AML-193 (cell line): ENCODE measurements at regions not wholly inside any gene's neighbourhood (a gene's known extent, or its start where the extent isn't known, plus 50 kb on each side); places are given as distances from the start of the nearest gene placed in this dataset.
"Not testable (repeated sequence)": the region's sequence is repeated elsewhere in the genome, so short reads cannot be mapped to it uniquely, and the experiment has no call there.

ENCODE experiments used
- DNase-seq, 2 experiments: peaks; one replicate each; lab custom pipeline; 2025; lab: John Stamatoyannopoulos, UW

DNA sequence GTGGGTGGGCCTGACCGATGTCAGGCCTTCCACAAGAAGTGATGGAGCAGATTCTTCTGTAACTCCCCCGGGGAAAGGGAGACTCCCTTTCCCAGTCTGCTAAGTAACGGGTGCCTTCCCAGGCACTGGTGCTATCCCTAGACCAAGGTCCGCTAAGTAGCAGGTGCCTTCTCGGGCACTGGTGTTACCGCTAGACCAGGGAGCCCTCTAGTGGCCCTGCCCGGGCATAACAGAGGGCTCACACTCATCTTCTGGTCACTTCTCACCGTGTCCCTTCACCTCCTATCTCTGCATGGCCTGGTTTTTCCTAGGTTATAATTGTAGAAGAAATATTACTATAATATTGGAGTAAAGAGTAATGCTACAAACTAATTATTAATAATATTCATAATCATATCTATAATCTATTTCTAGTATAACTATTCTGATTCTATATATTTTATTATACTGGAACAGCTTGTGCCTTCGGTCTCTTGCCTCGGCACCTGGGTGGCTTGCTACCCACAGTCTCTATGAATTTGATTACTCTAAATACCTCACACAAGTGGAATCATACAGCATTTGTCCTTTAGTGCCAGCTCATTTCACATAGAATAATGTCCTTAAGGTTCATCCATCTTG, 1378.7 kb downstream of the XPNPEP1 start:
- DNase-seq = peak; percentile 5 to 19

DNA sequence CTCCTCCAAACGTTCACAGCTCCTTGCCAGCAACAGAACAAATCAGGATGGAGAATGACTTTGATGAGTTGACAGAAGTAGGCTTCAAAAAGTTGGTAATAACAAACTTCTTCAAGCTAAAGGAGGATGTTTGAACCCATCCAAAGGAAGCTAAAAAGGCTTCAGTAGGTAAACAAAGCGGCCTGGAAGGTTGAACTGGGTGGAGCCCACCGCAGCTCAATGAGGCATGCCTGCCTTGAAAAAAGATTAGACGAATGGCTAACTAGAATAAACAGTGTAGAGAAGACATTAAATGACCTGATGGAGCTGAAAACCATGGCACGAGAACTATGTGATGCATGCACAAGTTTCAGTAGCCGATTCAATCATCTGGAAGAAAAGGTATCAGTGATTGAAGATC, 1369.0 kb upstream of the SORCS1 start:
- not testable (repeated sequence) for DNase-seq

- no peak for DNase-seq
Measured at GRCh38 chr10:108523016-108523800, 1358.7 kb upstream of the SORCS1 start.

- DNase-seq = no peak
Measured at GRCh38 chr10:108521827-108522492, 1357.5 kb upstream of the SORCS1 start.

GRCh38 chr10:108515821-108516220, 1351.3 kb upstream of the SORCS1 start:
- DNase-seq = no peak

- DNase-seq = no peak
Measured at GRCh38 chr10:108500396-108500795, 1335.9 kb upstream of the SORCS1 start.

DNA sequence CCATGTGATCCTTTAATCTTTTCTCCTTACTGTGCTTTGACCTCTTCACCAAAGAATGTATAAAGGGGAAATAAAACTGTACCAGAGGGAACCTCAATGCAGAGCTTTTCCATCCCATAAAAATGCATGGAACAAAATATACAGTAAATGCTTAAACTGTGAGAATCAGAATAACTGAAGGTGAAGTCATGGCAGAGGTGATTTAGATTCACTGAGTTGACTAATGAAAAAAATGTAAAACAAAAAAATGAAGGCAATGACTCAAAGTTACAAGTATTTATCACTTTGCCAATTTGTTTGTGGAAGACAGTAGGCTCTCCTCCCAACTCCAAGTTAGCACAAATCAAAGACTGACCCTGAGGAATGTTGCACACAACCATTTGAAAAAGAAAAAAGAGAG, 1331.6 kb upstream of the SORCS1 start:
- no peak for DNase-seq

GRCh38 chr10:108490944-108491343, 1326.4 kb upstream of the SORCS1 start:
- no peak for DNase-seq

- no peak for DNase-seq
Measured at GRCh38 chr10:108471420-108471819, 1306.9 kb upstream of the SORCS1 start.

- no peak for DNase-seq
Measured at GRCh38 chr10:108469940-108470339, 1305.4 kb upstream of the SORCS1 start.

DNA sequence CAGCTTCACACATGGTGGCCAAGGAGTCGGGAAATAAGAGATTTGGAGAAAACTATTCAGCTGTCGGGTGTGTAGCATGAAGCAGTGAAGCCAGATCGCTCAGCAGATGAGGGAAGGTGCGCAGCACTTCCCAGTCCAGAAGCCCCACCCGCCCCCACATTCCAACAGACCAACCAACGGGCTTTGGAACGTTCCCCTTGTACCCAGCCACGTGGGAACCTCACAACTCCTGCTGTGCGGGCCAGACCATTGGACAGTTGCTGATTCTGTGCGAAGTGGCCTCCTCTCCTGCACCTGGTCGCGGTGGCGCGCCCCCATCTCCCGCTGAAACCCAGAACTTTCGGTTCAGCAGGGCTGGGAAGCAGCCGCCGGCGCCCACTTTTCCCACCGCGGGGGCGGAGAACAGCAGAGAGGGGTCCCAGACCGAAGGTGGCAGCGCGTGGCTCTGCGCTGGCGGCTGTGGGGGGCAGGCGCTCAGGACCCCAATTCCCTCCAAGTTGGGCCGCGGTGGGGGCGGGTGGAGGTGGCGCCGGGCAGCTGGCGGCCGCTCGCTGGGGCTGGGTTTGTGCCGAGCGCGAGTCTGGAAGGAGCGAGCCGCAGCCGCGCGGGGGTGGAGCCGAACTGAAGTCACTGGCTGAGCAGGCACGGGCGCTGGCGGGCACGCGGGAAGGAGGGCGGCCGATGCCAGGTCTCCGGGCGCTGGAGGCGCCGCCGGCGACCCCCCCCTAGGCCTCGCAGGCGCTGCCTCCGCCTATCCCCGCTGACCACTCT, 1301.5 kb upstream of the SORCS1 start:
- DNase-seq = no peak

GRCh38 chr10:108462005-108462404, 1297.5 kb upstream of the SORCS1 start:
- no peak for DNase-seq

DNA sequence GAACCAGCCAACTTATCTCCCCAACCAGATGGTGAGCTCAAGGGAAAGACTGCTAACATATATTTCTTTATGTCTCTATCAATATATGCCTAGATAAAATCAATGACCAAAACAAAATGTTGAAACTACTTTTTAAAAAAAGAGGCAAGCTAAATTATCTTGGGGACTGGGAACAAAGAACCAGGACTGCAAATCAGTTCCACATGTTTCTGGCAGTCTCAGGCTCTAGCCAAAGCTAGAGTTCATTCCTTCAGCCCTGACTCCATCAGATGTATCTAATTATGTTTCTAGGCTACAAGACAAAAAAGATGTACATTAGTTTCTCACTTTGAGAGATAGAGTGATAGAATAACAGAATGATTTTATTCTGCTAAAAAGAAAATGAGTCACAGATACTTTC, 1290.3 kb upstream of the SORCS1 start:
- no peak for DNase-seq

DNA sequence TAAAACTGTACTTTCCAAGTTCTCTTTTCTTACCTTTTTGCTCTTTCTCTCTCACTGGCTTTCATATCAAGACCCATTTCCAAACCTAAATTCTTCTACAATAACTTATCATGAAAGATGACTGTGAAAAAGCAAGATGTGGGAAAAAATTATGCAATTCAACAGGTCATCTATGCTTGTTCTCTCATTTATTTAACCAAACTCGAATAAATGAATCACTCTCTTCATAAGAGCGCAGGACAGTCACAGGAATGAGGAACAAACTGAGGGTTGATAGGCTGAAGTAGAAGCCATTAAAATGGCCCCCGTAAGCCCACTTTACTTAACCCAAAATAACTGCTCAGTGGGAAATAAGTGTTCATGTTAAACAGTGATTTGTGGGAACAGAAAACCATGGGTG, 1289.7 kb upstream of the SORCS1 start:
- no peak for DNase-seq

- no peak for DNase-seq
Measured at GRCh38 chr10:108453166-108453565, 1288.7 kb upstream of the SORCS1 start.

- DNase-seq = no peak
Measured at GRCh38 chr10:108452533-108452932, 1288.0 kb upstream of the SORCS1 start.

DNA sequence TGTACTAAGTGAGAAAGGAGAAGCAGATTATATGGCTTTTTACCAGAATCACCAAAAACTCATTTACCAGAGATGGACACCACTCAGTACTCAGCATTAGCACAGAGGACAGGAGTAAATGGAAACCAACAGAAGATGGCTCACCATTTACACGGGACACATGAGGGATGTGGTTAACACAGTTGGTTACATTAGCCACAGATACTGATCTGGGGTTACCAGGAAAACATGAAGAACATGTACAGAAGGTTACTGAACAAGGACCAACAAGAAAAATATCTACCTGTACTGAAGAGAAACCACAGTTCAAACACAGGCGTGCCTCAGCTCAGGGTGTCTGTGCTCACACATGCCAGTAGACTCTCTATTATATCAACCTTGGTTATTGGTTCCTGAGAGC, 1285.8 kb upstream of the SORCS1 start:
- DNase-seq = no peak

DNA sequence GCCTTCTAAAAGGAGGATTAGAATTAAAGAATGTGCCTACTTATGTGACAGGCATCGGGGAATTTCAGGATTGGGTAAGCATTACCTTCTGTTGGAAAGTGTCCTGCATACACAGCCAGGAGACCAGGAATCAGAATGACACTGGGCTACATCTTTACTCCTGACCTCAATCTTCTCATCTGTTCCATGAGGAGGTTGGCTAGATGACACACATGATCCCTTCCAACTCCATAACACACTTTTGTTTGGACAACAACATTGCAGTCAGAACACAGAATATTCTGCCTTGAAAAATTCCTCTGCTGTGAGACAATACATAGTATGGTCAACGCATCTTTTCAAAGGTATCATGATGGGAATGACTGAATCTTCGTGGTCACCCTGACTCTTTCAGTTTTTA, 1281.2 kb upstream of the SORCS1 start:
- no peak for DNase-seq

- DNase-seq = no peak
Measured at GRCh38 chr10:108443636-108444035, 1279.1 kb upstream of the SORCS1 start.

DNA sequence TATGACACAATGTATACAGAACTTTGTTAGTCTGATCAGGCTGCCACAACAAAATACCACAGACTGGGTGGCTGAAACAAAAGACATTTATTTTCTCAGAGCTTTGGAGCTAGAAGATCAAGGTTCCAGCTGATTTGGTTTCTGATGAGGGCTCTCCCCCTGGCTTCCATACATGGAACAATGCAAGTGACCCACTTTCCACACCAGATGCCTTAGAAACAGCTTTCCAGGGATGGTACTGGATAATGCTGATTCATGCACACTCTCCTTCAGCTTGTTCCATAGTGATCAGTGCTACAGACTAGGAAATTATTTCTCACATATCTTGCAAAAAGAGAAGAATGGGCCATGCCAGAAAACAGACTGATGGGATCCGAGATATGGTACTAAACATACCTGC, 1274.9 kb upstream of the SORCS1 start:
- no peak for DNase-seq

DNA sequence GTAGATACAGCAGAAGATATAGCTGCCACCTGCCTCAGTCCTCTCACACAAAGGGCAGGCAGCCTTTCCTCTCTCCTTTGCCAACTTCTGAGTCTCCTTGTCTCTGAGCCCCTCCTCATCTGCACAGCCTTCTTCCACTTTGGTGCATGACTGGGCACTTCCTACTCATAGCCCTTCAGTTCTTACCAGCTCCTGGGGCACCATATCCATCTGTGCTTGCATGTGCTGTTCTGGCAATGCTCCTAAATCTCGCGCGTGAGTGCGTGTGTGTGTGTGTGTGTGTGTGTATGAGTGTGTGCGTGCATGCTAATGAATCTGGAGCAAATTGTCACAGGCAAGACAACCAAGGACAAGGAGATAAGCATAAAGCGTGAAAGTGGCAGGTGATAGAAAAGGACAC, 1271.6 kb upstream of the SORCS1 start:
- DNase-seq = no peak

DNA sequence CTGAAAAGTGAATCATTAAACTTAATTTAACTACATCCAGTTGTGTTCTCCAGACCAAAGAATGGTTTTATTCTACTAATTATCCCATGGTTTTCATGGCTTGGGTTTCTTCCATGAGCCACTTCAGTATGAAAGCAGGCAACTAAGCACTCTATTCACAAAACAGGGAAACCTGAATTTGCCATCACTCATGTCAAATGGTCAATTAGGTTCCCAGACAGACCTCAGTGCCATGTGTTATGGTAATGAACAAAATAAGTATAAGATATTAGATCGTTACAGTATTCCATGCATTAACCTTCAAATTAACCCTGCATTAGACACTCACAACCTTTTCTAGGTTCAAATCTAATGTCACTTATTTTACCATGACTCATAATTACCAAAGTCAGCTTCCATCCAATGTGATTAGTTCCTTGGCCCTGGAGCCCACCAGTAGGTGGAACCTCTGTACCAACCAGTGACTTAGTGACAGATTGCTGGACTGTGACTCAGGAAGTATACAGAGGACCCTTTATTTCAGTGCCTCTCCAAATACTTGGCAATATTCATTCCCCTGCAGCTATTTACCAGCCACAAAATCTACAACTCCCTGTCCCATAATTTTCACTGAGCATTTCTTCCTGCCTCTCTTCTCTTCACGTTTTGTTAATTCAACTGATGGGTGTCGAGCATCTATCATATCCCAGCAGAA, 1270.2 kb upstream of the SORCS1 start:
- no peak for DNase-seq
